K562 (cell line): ENCODE measurements at regions not wholly inside any gene's neighbourhood (a gene's known extent, or its start where the extent isn't known, plus 50 kb on each side); places are given as distances from the start of the nearest gene placed in this dataset.

Source experiments
- LCOR ChIP-seq: sonication (generic); formaldehyde crosslinking; IDR thresholded peaks from 2 replicates; pipeline ENCODE4 v1.8.0; 2022; ENCODE audit warnings: mild to moderate bottlenecking, missing genetic modification reagents
- POU5F1 ChIP-seq: fragments of 150-350 bp; IDR thresholded peaks from 2 replicates; pipeline ENCODE4 v1.6.1; 2014; ENCODE audit warnings: borderline replicate concordance, low read length, low read depth, mild to moderate bottlenecking; ENCODE audit not compliant: partially characterized antibody
- SMARCA4 ChIP-seq: fragments of 450-650 bp; IDR thresholded peaks from 2 replicates; pipeline ENCODE4 v1.6.1; 2016
- ZNF696 ChIP-seq: fragments of 250-450 bp; sonication (Bioruptor Pico); conservative IDR thresholded peaks from 2 replicates; pipeline ENCODE4 v1.4.0; 2020; ENCODE audit warnings: mild to moderate bottlenecking, moderate library complexity
- ZNF75A ChIP-seq: fragments of 450-650 bp; formaldehyde crosslinking; IDR thresholded peaks from 2 replicates; pipeline ENCODE4 v1.4.0; 2020; ENCODE audit warnings: mild to moderate bottlenecking
- TF ChIP-seq, protein P1 (sequence below): fragments of 200-800 bp; sonication (Bioruptor generic); IDR thresholded peaks from 2 replicates; pipeline ENCODE4 v1.6.1; 2017; ENCODE audit warnings: missing genetic modification characterization, missing compliant biosample characterization
- TF ChIP-seq, protein P2 (sequence below), 2 experiments: fragments of 200-800 bp in 1 of 2; sonication (Bioruptor generic) in 1 of 2; sonication (generic) in 1 of 2; formaldehyde crosslinking in 1 of 2; IDR thresholded peaks in 1 of 2; conservative IDR thresholded peaks in 1 of 2; 2 replicates each; pipeline versions ENCODE4 v1.5.0 to v1.6.1; 2016 to 2020; ENCODE audit warnings: missing compliant biosample characterization in 1 of 2, missing genetic modification characterization in 1 of 2, missing genetic modification reagents in 1 of 2
- TF ChIP-seq, protein P3 (sequence below): sonication (generic); formaldehyde crosslinking; IDR thresholded peaks from 2 replicates; pipeline ENCODE4 v1.8.0; 2023; ENCODE audit warnings: mild to moderate bottlenecking, missing genetic modification reagents
- TF ChIP-seq, protein P4 (sequence below): IDR thresholded peaks from 3 replicates; pipeline ENCODE4 v1.6.1; 2011; ENCODE audit warnings: borderline replicate concordance, mild to moderate bottlenecking, moderate library complexity; ENCODE audit not compliant: insufficient read length; ENCODE audit errors: extremely low read depth
- TF ChIP-seq, protein P5 (sequence below): IDR thresholded peaks from 2 replicates; pipeline ENCODE4 v1.6.1; 2016; ENCODE audit warnings: missing genetic modification characterization, missing compliant biosample characterization
- TF ChIP-seq, protein P6 (sequence below): fragments of 450-650 bp; IDR thresholded peaks from 2 replicates; pipeline ENCODE4 v1.6.1; 2018; ENCODE audit not compliant: partially characterized antibody

DNA sequence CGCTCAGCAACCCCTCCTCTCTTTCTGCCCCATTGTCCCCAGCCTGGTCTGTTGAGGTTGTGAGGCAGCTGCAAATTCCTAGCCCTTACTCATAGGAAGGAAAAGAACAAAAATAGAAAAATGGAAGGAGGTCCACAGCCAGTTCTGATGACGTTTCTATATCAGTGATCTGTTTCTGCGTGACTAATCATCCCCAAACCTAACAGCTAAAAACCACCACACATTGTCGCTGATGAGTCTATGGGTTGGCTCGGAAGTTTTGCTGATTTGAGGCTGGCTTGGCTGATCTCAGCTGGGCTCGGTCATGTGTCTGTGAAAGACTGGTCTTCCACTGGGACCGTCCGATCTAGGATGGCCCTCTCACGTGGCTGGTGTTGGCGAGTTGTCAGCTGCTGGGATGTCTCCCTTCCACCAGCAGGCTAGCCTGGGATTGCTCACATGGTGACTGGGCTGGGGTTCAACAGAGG, 200.6 kb upstream of the ZNF618 start (continued):
- TF ChIP-seq, protein P1, sequence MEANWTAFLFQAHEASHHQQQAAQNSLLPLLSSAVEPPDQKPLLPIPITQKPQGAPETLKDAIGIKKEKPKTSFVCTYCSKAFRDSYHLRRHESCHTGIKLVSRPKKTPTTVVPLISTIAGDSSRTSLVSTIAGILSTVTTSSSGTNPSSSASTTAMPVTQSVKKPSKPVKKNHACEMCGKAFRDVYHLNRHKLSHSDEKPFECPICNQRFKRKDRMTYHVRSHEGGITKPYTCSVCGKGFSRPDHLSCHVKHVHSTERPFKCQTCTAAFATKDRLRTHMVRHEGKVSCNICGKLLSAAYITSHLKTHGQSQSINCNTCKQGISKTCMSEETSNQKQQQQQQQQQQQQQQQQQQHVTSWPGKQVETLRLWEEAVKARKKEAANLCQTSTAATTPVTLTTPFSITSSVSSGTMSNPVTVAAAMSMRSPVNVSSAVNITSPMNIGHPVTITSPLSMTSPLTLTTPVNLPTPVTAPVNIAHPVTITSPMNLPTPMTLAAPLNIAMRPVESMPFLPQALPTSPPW (CRISPR knock-in tag), result no peak
- TF ChIP-seq SMARCA4, result 0 out of 2 replicates have a peak, but pooled peaks have one; percentile 24
- TF ChIP-seq, protein P2, sequence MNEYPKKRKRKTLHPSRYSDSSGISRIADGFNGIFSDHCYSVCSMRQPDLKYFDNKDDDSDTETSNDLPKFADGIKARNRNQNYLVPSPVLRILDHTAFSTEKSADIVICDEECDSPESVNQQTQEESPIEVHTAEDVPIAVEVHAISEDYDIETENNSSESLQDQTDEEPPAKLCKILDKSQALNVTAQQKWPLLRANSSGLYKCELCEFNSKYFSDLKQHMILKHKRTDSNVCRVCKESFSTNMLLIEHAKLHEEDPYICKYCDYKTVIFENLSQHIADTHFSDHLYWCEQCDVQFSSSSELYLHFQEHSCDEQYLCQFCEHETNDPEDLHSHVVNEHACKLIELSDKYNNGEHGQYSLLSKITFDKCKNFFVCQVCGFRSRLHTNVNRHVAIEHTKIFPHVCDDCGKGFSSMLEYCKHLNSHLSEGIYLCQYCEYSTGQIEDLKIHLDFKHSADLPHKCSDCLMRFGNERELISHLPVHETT (CRISPR knock-in tag; conservative IDR thresholded peaks at IDR 0.05 in 1 of 2, IDR thresholded peaks at IDR 0.05 in 1 of 2), result peak in 1 of 2 experiments; percentile 47; a peak in 1 of 4 replicates
- TF ChIP-seq, protein P3, sequence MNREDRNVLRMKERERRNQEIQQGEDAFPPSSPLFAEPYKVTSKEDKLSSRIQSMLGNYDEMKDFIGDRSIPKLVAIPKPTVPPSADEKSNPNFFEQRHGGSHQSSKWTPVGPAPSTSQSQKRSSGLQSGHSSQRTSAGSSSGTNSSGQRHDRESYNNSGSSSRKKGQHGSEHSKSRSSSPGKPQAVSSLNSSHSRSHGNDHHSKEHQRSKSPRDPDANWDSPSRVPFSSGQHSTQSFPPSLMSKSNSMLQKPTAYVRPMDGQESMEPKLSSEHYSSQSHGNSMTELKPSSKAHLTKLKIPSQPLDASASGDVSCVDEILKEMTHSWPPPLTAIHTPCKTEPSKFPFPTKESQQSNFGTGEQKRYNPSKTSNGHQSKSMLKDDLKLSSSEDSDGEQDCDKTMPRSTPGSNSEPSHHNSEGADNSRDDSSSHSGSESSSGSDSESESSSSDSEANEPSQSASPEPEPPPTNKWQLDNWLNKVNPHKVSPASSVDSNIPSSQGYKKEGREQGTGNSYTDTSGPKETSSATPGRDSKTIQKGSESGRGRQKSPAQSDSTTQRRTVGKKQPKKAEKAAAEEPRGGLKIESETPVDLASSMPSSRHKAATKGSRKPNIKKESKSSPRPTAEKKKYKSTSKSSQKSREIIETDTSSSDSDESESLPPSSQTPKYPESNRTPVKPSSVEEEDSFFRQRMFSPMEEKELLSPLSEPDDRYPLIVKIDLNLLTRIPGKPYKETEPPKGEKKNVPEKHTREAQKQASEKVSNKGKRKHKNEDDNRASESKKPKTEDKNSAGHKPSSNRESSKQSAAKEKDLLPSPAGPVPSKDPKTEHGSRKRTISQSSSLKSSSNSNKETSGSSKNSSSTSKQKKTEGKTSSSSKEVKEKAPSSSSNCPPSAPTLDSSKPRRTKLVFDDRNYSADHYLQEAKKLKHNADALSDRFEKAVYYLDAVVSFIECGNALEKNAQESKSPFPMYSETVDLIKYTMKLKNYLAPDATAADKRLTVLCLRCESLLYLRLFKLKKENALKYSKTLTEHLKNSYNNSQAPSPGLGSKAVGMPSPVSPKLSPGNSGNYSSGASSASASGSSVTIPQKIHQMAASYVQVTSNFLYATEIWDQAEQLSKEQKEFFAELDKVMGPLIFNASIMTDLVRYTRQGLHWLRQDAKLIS (CRISPR knock-in tag), result no peak
- no peak for TF ChIP-seq ZNF696 (CRISPR knock-in tag)
- TF ChIP-seq, protein P4, sequence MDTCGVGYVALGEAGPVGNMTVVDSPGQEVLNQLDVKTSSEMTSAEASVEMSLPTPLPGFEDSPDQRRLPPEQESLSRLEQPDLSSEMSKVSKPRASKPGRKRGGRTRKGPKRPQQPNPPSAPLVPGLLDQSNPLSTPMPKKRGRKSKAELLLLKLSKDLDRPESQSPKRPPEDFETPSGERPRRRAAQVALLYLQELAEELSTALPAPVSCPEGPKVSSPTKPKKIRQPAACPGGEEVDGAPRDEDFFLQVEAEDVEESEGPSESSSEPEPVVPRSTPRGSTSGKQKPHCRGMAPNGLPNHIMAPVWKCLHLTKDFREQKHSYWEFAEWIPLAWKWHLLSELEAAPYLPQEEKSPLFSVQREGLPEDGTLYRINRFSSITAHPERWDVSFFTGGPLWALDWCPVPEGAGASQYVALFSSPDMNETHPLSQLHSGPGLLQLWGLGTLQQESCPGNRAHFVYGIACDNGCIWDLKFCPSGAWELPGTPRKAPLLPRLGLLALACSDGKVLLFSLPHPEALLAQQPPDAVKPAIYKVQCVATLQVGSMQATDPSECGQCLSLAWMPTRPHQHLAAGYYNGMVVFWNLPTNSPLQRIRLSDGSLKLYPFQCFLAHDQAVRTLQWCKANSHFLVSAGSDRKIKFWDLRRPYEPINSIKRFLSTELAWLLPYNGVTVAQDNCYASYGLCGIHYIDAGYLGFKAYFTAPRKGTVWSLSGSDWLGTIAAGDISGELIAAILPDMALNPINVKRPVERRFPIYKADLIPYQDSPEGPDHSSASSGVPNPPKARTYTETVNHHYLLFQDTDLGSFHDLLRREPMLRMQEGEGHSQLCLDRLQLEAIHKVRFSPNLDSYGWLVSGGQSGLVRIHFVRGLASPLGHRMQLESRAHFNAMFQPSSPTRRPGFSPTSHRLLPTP, result no peak
- TF ChIP-seq LCOR (CRISPR knock-in tag), result no peak
- TF ChIP-seq, protein P5, sequence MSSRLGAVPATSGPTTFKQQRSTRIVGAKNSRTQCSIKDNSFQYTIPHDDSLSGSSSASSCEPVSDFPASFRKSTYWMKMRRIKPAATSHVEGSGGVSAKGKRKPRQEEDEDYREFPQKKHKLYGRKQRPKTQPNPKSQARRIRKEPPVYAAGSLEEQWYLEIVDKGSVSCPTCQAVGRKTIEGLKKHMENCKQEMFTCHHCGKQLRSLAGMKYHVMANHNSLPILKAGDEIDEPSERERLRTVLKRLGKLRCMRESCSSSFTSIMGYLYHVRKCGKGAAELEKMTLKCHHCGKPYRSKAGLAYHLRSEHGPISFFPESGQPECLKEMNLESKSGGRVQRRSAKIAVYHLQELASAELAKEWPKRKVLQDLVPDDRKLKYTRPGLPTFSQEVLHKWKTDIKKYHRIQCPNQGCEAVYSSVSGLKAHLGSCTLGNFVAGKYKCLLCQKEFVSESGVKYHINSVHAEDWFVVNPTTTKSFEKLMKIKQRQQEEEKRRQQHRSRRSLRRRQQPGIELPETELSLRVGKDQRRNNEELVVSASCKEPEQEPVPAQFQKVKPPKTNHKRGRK (tag), result no peak
- TF ChIP-seq ZNF75A, result no peak
- no peak for TF ChIP-seq POU5F1
- TF ChIP-seq, protein P6, sequence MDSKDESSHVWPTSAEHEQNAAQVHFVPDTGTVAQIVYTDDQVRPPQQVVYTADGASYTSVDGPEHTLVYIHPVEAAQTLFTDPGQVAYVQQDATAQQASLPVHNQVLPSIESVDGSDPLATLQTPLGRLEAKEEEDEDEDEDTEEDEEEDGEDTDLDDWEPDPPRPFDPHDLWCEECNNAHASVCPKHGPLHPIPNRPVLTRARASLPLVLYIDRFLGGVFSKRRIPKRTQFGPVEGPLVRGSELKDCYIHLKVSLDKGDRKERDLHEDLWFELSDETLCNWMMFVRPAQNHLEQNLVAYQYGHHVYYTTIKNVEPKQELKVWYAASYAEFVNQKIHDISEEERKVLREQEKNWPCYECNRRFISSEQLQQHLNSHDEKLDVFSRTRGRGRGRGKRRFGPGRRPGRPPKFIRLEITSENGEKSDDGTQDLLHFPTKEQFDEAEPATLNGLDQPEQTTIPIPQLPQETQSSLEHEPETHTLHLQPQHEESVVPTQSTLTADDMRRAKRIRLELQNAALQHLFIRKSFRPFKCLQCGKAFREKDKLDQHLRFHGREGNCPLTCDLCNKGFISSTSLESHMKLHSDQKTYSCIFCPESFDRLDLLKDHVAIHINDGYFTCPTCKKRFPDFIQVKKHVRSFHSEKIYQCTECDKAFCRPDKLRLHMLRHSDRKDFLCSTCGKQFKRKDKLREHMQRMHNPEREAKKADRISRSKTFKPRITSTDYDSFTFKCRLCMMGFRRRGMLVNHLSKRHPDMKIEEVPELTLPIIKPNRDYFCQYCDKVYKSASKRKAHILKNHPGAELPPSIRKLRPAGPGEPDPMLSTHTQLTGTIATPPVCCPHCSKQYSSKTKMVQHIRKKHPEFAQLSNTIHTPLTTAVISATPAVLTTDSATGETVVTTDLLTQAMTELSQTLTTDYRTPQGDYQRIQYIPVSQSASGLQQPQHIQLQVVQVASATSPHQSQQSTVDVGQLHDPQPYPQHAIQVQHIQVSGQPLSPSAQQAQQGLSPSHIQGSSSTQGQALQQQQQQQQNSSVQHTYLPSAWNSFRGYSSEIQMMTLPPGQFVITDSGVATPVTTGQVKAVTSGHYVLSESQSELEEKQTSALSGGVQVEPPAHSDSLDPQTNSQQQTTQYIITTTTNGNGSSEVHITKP, result no peak
